GM19452 (cell line): ENCODE measurements at regions not wholly inside any gene's neighbourhood (a gene's known extent, or its start where the extent isn't known, plus 50 kb on each side); places are given as distances from the start of the nearest gene placed in this dataset.

ENCODE experiments used
- ATAC-seq: cut with Tn5 transposase; IDR thresholded peaks from one replicate; pipeline ENCODE4 v1.9.1; 2021; ENCODE audit not compliant: unreplicated experiment

DNA sequence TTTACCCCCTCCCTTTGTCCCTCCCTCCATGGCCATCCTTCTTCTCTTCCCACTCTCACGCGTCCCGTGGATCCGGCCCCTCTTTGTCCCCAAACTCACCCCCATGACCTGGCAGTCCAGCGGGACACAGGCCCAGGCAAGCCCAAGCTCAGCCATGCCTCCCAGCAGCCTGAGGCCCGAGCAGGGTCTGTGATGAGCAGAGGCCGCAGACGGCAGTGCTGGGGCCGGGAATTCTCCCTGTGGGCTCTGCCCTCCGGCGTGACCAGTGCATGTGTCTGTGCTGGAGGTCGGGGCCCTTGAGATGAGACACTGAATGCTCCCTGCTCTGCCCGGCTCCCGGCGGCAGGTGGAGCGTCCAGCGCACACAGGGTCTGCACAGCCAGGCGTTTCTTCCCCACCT lies 237.9 kb downstream of the BRD1 start:
- ATAC-seq, result no peak

- no peak for ATAC-seq
These were observed 238.4 kb downstream of the BRD1 start for GRCh38 chr22:49589301-49589700.

GRCh38 chr22:49588739-49589138 lies 238.9 kb downstream of the BRD1 start:
- ATAC-seq, result no peak

DNA sequence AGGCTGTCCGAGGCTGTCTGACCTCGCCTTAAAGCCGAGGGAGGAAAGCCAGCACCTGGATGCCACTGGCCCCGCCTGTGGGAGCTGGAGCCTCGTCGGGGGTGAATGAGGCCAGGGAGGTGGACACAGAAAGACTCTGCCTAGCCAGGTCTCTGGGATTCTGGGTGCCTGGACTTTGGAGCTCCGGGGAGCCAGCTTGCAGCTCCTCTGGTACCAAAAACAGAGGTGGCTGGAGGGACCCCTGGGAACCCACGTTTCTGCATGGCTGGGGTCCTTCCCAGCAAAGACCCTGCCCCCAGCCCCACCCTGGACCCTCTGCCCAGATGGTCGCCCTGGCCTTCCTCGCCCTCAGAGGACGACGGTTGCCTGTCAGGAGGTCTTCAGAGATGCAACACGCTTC lies 239.7 kb downstream of the BRD1 start:
- no peak for ATAC-seq

DNA sequence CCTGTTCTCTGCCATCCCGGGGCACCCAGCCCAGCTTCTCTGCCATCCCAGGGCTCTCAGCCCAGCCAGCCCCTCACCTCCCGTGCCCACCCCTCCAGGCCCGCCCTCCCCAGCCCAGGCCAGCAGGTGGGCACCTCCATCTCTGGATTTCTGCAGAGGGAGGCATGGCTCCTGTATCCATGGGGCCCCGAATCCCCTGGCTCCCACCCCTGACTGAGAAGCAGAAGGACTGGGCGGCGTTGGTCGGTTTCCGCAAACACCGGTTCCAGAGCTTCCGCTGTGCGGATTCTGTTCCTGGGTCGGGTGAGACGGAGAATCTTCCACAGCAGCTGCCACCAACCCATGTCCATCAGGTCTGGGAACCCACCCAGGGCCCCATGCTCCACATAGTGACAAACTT lies 240.3 kb downstream of the BRD1 start:
- no peak for ATAC-seq

DNA sequence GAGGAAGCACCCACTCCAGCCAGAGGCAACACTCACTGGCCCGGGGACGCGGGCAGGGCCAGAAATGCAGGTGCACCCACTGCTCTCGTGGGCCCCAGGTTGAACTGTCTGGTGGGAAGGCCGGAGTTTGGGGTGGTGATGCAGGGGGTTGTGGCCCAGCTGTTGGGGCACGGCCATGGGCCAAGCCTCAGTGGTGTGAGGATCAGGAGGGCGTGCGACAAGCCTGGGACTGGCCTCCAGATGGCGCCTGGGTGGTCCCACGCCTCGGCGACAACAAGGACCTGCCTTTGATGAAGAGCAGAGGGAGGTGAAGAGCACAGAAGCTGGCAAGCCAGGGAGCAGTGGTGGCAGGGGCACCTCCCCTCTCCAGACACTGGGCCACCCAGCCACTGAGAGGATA lies 240.8 kb downstream of the BRD1 start:
- no peak for ATAC-seq

- ATAC-seq, result no peak
These were observed 241.4 kb downstream of the BRD1 start for GRCh38 chr22:49586244-49586748.

DNA sequence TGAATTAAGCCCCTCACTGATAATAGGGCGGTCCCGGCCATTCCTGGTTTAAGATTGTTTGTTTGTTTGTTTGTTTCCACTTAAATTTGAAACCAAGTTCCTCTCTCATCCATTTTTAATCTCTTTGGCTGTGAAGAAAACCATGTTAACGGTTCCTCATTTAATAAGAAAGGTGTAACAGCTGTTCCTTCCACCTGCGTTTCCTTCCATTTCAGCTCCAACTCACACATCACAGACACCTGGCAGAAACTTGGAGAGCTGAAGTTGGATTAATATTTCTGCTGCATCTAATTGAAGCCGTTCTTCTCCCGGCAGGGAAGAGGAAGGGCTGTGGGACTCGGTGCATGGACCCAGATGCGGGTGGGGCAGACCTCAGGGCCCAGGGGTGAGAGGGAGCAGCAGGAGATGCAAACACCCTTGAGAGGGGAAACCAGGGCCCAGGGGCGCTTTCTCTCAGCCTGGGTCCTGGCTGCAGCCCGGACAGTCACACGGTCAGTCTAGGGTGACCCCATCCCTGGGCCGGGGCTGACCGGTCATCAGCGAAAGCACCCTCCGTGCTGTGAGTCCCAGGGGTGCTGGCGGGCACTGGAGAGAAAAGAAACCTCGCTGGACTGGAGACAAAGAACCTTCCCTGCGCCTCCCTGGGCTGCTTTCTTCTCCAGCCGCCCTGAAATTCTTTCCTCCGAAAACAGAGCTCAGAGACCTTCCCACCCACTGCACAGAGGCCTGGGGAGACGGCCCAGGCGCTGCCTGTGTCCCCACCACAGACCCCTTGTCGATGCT lies 242.0 kb downstream of the BRD1 start:
- ATAC-seq, result no peak

DNA sequence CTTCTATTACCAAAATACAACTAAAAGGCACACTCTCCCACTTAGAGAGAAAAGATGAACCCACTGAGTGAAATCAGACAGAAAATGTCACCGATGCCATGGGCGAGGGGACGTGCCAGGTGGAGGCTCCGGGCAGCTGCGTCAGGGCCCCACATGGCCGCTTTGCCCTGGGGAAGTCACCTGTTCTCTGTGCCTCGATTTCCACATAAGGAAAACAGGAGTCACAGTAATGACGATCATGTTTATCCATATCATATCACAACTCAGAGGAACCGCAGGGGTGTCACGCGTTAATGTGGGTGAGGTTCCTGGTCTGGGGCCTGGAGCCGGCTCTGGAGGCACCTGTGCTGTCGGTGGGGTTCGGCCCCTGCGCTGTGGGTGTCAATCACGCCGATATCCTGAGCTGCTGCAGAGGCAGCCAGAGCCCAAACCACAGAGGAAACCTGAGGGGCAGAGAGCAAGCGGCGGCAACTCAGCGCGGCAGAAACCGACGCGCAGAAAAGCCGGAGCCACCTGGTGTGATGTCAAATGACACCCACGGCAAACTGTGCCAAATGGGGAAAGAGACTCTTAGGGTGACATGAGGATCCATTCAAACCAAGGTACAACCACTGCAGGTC lies 243.7 kb downstream of the BRD1 start:
- no peak for ATAC-seq

DNA sequence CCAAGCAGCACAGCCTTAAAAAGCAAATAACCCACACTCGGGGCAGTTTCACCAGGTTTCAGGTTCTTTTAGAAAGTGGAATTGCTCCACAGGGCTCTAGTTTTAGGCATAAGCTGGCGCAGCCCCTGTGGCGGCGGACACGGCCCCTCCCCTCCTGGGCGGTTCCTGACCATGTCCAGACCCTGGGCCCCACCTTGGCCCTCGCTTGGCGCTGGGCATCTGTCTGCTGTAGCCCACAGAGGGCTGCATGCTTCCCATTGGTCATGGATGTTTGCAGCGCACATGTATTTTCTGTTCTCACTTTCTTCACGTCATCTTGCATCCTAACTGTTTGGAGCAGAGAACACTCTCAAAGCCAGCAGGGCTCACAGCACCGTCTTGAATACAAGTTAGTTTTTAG lies 244.3 kb downstream of the BRD1 start:
- no peak for ATAC-seq

GRCh38 chr22:49582678-49583077 lies 245.0 kb downstream of the BRD1 start:
- ATAC-seq, result no peak

- ATAC-seq, result no peak
These were observed 245.5 kb downstream of the BRD1 start for GRCh38 chr22:49582181-49582580.

- ATAC-seq, result no peak
These were observed 247.6 kb downstream of the BRD1 start for GRCh38 chr22:49580024-49580423.

DNA sequence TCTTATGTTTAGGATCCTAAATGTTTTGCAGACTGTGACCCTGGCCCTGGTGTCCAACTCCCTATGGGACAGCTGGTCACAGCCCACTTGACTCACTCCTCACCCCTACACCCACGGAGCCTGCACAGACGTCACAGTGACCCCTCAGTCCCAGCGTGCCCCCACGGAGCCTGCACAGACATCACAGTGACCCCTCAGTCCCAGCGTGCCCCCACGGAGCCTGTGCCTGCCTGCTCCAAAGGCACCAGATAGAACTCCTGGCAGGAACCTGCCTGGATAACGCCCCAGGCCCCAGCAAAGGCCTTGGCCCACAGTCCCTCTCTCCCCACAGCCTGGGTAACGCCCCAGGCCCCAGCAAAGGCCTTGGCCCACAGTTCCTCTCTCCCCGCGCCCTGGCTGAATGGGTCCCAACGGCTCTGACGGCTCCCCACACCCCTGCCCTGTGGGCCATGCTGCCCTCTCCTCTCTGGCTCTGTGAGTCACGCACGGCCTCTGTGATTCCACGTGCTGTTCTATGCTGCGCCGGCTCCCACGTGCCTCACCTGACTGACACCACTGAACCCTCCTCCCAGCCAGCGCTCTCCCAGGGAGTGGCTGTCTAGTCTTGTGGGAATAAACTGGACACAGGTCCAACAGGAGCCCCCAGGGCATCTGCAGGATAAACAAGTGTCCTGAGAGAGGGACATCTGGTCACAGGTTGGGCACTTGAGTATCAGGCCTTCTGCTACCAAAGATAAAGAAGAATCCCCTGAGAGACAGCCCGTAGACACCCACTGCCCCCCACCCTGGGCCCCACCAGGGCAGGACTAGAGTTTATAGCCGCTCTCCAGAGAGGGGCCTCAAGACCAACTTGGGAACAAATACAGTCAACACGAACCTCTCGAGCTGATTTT lies 250.3 kb downstream of the BRD1 start:
- no peak for ATAC-seq

DNA sequence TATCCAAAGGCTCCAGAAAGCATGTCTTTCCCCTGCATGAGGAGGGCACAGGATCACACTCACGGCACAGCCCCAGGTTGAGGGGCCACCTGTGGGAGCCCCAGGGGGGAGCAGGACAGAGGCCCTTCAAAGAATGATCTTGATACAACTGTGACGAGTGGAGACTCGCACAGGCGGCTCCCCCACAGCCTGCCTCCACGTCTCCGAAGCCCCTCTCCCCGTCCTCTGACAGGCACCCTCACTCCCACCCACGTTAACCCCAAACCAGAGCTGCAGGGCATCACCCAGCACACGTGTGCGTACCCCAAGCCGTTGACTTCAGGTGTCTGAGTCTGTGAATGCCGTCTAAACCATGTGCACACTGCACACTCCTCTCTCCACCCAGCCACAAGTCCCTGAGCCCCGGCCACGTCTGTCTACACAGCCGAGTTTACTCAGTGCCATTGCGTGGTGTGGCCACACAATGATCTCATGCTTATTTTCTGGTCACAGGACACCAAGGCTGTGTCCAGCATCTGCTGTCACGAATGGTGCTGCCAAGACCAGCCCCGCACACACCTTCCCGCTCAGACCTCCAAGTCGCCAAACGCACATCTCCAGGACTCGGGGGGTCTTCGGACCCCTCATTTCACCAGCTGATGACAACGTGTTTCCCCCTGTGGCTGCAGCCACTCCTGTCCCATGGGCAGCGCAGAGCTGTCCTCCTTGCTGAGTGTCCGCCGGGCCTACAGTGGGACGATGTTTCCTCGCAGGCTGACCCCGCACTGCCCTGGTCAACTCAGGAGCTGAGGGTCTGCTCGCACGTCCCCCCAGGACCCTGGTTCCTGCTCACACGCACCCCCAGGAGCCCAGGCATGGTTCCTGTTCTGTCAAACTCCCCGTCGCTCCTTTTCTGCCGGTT lies 251.2 kb downstream of the BRD1 start:
- no peak for ATAC-seq

- no peak for ATAC-seq
These were observed 252.0 kb downstream of the BRD1 start for GRCh38 chr22:49575703-49576081.

- ATAC-seq, result no peak
These were observed 252.6 kb downstream of the BRD1 start for GRCh38 chr22:49574881-49575702.

DNA sequence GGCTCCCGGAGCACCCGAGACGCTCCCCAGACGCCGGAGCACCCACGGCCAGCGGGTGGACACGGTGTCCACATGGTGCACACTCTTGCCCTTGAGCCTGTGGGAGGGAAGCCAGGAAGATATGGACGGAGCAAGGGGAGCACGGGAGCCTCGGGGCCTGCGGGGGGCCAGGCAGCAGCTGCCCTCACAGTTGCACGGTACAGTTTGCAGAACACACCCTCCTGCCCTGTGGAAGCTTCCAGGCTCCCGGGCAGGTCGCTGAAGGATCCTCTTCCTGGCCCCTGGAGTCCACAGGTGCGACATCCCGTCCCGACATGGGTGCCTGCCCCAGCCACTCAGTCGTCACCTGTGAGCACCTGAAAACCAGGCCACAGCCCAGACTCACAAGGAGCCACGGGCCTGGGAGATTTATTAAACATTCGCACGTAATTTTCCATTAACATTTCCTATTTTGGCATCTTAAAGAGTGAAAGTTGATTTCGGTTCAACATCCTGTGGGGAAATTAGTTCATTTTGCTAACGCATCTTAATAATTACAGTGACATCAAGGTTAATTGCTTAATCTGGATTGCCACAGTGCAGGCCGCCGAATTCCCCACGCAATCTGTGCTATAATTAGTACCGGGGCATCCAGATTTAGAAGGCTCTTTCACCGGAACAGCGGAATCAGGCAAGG lies 253.3 kb downstream of the BRD1 start:
- no peak for ATAC-seq

DNA sequence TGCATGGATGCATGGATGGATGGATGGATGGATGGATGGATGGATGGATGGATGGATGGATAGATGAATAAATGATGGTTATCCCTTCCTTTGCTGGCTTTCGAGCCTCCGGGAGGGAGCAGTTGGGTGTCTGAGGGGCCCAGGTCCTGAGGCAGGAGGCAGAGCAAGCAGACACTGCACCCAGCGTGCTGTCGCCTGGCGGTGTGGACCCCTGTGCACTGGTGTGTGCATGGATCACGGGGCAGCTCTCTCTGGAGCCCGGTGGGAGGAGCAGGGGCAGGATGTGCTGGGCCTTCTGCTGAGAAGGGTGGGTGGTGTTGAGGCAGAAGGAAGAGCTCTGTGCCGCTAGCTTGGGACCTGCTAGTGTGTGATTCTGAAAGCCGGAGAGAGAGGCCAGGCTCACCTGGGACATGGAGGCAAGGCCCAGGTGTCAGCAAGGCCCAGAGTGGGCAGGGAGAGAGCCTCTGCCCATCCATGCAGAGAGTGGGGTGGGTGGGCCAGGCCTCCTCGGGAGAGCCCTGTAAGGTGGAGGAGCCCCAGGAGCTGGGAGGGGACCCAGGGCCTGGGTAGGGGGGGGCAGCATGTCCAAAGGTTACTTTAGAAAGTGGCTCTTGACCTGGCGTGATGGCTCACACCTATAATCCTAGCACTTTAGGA lies 254.4 kb downstream of the BRD1 start:
- no peak for ATAC-seq
